Smooth muscle cell (in vitro differentiated cells): ENCODE measurements at regions not wholly inside any gene's neighbourhood (a gene's known extent, or its start where the extent isn't known, plus 50 kb on each side); places are given as distances from the start of the nearest gene placed in this dataset.

Source experiments
- DNase-seq: peaks from one replicate; lab custom pipeline; 2025; ENCODE audit not compliant: unreplicated experiment; lab: John Stamatoyannopoulos, UW
- H2AFZ ChIP-seq: fragments of 200-600 bp; sonication (generic); 2 replicates; pipeline ENCODE4 v1.6.0; 2016; ENCODE audit warnings: antibody characterized with exemption, low read depth, mild to moderate bottlenecking
- H3F3A ChIP-seq: fragments of 200-600 bp; sonication (generic); 2 replicates; pipeline ENCODE4 v1.6.0; 2017; ENCODE audit warnings: antibody characterized with exemption, low read depth
- H3K27ac ChIP-seq: fragments of 200-600 bp; sonication (generic); 2 replicates; pipeline ENCODE4 v1.5.1; 2016; ENCODE audit warnings: low read depth, mild to moderate bottlenecking
- H3K27me3 ChIP-seq: fragments of 200-600 bp; sonication (generic); 2 replicates; pipeline ENCODE4 v1.6.1; 2016; ENCODE audit warnings: low read depth, mild to moderate bottlenecking
- H3K36me3 ChIP-seq: fragments of 200-600 bp; sonication (generic); 2 replicates; pipeline ENCODE4 v1.5.1; 2016; ENCODE audit warnings: low read depth
- H3K4me1 ChIP-seq: fragments of 200-600 bp; sonication (generic); 2 replicates; pipeline ENCODE4 v1.5.1; 2016; ENCODE audit warnings: low read depth
- H3K4me2 ChIP-seq: fragments of 200-600 bp; sonication (generic); 2 replicates; pipeline ENCODE4 v1.6.0; 2016; ENCODE audit warnings: mild to moderate bottlenecking
- H3K4me3 ChIP-seq: fragments of 200-600 bp; sonication (generic); 2 replicates; pipeline ENCODE4 v1.5.1; 2016; ENCODE audit warnings: mild to moderate bottlenecking
- H3K79me2 ChIP-seq: fragments of 200-600 bp; sonication (generic); 2 replicates; pipeline ENCODE4 v1.6.0; 2016; ENCODE audit warnings: low read depth, mild to moderate bottlenecking
- H3K9ac ChIP-seq: fragments of 200-600 bp; sonication (generic); 2 replicates; pipeline ENCODE4 v1.6.0; 2016; ENCODE audit warnings: low read depth
- H3K9me3 ChIP-seq: fragments of 200-600 bp; sonication (generic); replicated peaks from 2 replicates; pipeline ENCODE4 v1.5.1; 2016; ENCODE audit warnings: low read depth
- H4K20me1 ChIP-seq: fragments of 200-600 bp; sonication (generic); 2 replicates; pipeline ENCODE4 v1.6.0; 2016; ENCODE audit warnings: low read depth
- CTCF ChIP-seq: fragments of 200-600 bp; sonication (generic); IDR thresholded peaks from 2 replicates; pipeline ENCODE4 v1.5.1; 2017; ENCODE audit warnings: borderline replicate concordance, mild to moderate bottlenecking, antibody characterized with exemption; ENCODE audit not compliant: insufficient read depth, poor library complexity, severe bottlenecking
- WGBS: methylation state at CpG from one replicate; pipeline ENCODE4 v1.1.7; 2016; ENCODE audit warnings: low lambda C conversion rate; 5-methylcytosine and 5-hydroxymethylcytosine counted together

- no peak overlapping the region for H2AFZ ChIP-seq
- H3K27me3 ChIP-seq = no peaks in the 10 kb centered on the region
- H3K27ac ChIP-seq = no peak overlapping the region
- H3K36me3 ChIP-seq = no peaks in the 10 kb centered on the region
- H3K9ac ChIP-seq = no peak overlapping the region
- no peaks in the 10 kb centered on the region for H3K4me1 ChIP-seq
- TF ChIP-seq CTCF = no peak
- H3F3A ChIP-seq = no peaks in the 10 kb centered on the region
- H3K79me2 ChIP-seq = no peaks in the 10 kb centered on the region
- H3K4me2 ChIP-seq = no peak overlapping the region
- no peak overlapping the region for H3K4me3 ChIP-seq
- 94% methylated on average over 2 of the region's 2 CpGs for WGBS
- no peaks in the 10 kb centered on the region for H4K20me1 ChIP-seq
- DNase-seq = no peak
- H3K9me3 ChIP-seq = no peaks in the 10 kb centered on the region
Observed at GRCh38 chr5:68395926-68396511, 180.5 kb downstream of the PIK3R1 start.

- Histone ChIP-seq H3K27ac (no peak overlapping the region), H3F3A (no peaks in the 10 kb centered on the region), H3K4me2 (no peak overlapping the region), H3K27me3 (no peaks in the 10 kb centered on the region), H3K79me2 (no peaks in the 10 kb centered on the region), H3K36me3 (no peaks in the 10 kb centered on the region), H2AFZ (no peak overlapping the region), H3K4me3 (no peak overlapping the region), H3K9ac (no peak overlapping the region), H4K20me1 (no peaks in the 10 kb centered on the region), H3K9me3 (no peaks in the 10 kb centered on the region), H3K4me1 (no peaks in the 10 kb centered on the region)
- no peak for TF ChIP-seq CTCF
- WGBS = 90% methylated on average over 4 of the region's 4 CpGs
- no peak for DNase-seq
Observed at GRCh38 chr5:68396722-68397121, 181.2 kb downstream of the PIK3R1 start.

- Histone ChIP-seq H3K27me3 (no peaks in the 10 kb centered on the region), H3K27ac (no peak overlapping the region), H3K4me1 (no peaks in the 10 kb centered on the region), H3K4me2 (no peak overlapping the region), H3K79me2 (no peaks in the 10 kb centered on the region), H3K9me3 (no peaks in the 10 kb centered on the region), H2AFZ (no peak overlapping the region), H4K20me1 (no peaks in the 10 kb centered on the region), H3F3A (no peaks in the 10 kb centered on the region), H3K9ac (no peak overlapping the region), H3K36me3 (no peaks in the 10 kb centered on the region), H3K4me3 (no peak overlapping the region)
- 94% methylated on average over 1 of the region's 1 CpG for WGBS
- DNase-seq = no peak
- no peak for TF ChIP-seq CTCF
Observed at GRCh38 chr5:68398146-68398812, 182.7 kb downstream of the PIK3R1 start.

- Histone ChIP-seq H3K9ac (no peak overlapping the region), H3K4me1 (no peaks in the 10 kb centered on the region), H3K27ac (no peak overlapping the region), H3K4me3 (no peak overlapping the region), H3K9me3 (no peaks in the 10 kb centered on the region), H4K20me1 (no peaks in the 10 kb centered on the region), H3K36me3 (no peaks in the 10 kb centered on the region), H3K79me2 (no peaks in the 10 kb centered on the region), H2AFZ (no peak overlapping the region), H3K27me3 (no peaks in the 10 kb centered on the region), H3F3A (no peaks in the 10 kb centered on the region), H3K4me2 (no peak overlapping the region)
- no peak for DNase-seq
- TF ChIP-seq CTCF = no peak
- 69% methylated on average over 4 of the region's 4 CpGs for whole genome bisulfite sequencing
Observed at GRCh38 chr5:68403301-68403700, 187.7 kb downstream of the PIK3R1 start.
